HepG2 (cell line): ENCODE measurements at regions not wholly inside any gene's neighbourhood (a gene's known extent, or its start where the extent isn't known, plus 50 kb on each side); places are given as distances from the start of the nearest gene placed in this dataset.
A peak's percentile ranks its signal among the peaks of the same experiment; 100 is the strongest.

ENCODE experiments used
- EP300 ChIP-seq, 3 experiments: sonication (generic) in 1 of 3; formaldehyde crosslinking in 1 of 3; IDR thresholded peaks; 2 replicates each; pipeline versions ENCODE4 v1.5.1 to v1.6.1; 2011 to 2020; ENCODE audit warnings: low read depth in 2 of 3, low read length in 2 of 3, borderline replicate concordance in 1 of 3, improper control_type of control experiment in 1 of 3, mild to moderate bottlenecking in 1 of 3, missing genetic modification reagents in 1 of 3, moderate library complexity in 1 of 3
- GABPB1 ChIP-seq: IDR thresholded peaks from 2 replicates; pipeline ENCODE4 v1.6.1; 2016; ENCODE audit warnings: mild to moderate bottlenecking, missing genetic modification reagents, moderate library complexity, missing compliant biosample characterization
- SOX6 ChIP-seq, 2 experiments: fragments of 450-650 bp in 1 of 2; sonication (generic) in 1 of 2; formaldehyde crosslinking in 1 of 2; IDR thresholded peaks; 2 replicates each; pipeline versions ENCODE4 v1.4.0 to v1.6.1; 2017 to 2020; ENCODE audit warnings: antibody characterized with exemption in 1 of 2, mild to moderate bottlenecking in 1 of 2, missing genetic modification reagents in 1 of 2
- ZNF574 ChIP-seq: sonication (generic); formaldehyde crosslinking; IDR thresholded peaks from 2 replicates; pipeline ENCODE4 v1.4.0; 2020; ENCODE audit warnings: missing genetic modification reagents
- ZNF687 ChIP-seq: sonication (generic); formaldehyde crosslinking; IDR thresholded peaks from 2 replicates; pipeline ENCODE4 v1.5.1; 2020; ENCODE audit warnings: mild to moderate bottlenecking, missing genetic modification reagents, moderate library complexity

DNA sequence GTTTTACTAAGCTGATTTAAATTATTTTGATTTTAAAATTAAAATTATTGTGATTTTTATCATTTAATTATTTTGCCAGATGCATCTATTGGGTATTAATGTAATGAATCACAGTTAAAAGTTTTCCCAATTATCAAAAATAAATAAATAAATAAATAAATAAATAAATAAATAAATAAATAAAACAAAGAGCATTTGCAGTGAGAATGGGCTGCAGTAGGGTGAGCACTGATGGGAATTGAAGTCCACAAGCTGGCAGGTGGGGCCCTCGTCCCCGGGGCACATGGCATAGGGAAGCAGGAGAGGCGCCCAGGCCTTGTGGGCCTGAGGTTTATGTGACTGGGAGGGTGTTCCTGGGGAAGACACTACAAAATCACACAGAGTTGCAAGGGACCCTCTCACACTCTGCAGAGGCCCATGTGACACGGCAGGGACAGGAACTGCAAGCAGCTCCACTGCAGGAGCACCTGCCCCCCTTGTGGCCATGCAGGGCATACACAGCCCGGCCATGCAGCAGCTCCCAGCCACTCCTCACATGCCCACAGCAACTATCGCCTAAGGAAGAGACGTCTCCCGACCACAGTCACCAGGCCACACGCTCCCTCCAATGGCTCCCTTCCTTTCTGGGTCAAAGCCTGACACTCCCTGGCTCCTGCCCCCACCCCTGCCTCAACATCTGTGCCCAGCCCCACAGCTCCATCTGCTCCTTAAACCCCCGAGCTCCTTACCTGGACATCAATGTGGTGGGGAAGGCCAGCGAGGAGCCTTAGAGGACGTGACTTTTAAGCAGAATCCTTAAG lies 256.3 kb upstream of the SFSWAP start (continued):
- TF ChIP-seq ZNF574: peak; percentile 35; the same call in 1 of the 2 replicates
- no peak for TF ChIP-seq SOX6 (IDR thresholded peaks at IDR 0.05)
- TF ChIP-seq SOX6 (CRISPR knock-in tag; IDR thresholded peaks at IDR 0.05): no peak
- peak in 1 of 2 experiments; percentile 52; a peak in 1 of 4 replicates for TF ChIP-seq EP300 (IDR thresholded peaks at IDR 0.05; ENCODE audit: low read depth in 2 of 2, low read length in 2 of 2)
- no peak for TF ChIP-seq EP300 (CRISPR knock-in tag; IDR thresholded peaks at IDR 0.05; ENCODE audit: borderline replicate concordance)
- TF ChIP-seq ZNF687 (CRISPR knock-in tag): peak; percentile 24; the same call in 1 of the 2 replicates
- TF ChIP-seq GABPB1 (CRISPR knock-in tag): peak; percentile 52
- TF ChIP-seq, all 625 proteins: peak for 13
